Stimulated activated naive CD8-positive, alpha-beta T cell treated with anti-CD3 and anti-CD28 coated beads, Interleukin-15, Interleukin-2, amounts not matched to agents 100 U/mL and 50 U/mL, for 24 hours (primary cell): ENCODE measurements at regions not wholly inside any gene's neighbourhood (a gene's known extent, or its start where the extent isn't known, plus 50 kb on each side); places are given as distances from the start of the nearest gene placed in this dataset.

Experiments used
- ATAC-seq: fragments of 150-1000 bp; cut with Tn5 transposase; one replicate; pipeline ENCODE4 v1.10.0; 2021
- DNase-seq: peaks from one replicate; pipeline ENCODE4 v3.0.0; 2021

DNA sequence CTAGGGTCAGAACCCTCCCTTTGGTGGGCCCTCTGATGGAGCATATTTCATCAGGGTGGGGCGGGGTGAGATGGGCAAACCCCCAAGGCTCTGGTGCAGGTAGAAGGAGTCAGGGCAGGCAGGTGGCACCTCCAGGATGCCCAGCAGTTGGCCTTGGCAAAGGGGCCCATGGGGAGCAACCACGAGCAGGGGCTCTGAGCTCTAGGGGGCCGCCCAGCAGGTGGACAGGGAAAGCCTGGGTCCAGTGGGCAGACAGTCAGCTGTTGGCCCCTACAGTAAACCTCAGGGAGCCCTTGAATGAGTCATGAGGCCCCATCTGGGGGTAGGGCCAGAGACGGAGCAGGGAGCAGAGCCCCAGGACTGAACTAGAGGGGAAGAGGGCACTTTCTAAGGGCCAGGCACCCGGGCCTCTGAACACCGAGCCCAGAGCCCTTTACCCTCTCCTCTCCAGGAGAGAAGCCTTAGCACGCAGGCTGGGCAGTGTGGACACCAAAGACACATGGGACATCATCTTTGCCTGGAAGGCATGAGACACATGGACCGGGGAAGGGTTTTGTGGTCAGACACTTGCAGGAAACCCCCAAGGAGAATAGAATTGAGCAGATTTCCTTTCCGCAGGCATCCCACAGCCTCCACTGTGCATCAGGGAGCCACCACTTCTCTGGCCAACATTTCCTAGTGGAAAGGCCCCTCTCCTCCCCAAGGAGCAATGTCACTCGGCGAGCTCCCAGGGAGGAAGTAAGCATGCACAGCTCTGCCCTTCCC, 257.3 kb downstream of the GLI2 start:
- ATAC-seq (no peak), DNase-seq (no peak)

- DNase-seq, result no peak
- ATAC-seq, result no peak
These were observed 258.0 kb downstream of the GLI2 start for GRCh38 chr2:120993661-120994060.

DNA sequence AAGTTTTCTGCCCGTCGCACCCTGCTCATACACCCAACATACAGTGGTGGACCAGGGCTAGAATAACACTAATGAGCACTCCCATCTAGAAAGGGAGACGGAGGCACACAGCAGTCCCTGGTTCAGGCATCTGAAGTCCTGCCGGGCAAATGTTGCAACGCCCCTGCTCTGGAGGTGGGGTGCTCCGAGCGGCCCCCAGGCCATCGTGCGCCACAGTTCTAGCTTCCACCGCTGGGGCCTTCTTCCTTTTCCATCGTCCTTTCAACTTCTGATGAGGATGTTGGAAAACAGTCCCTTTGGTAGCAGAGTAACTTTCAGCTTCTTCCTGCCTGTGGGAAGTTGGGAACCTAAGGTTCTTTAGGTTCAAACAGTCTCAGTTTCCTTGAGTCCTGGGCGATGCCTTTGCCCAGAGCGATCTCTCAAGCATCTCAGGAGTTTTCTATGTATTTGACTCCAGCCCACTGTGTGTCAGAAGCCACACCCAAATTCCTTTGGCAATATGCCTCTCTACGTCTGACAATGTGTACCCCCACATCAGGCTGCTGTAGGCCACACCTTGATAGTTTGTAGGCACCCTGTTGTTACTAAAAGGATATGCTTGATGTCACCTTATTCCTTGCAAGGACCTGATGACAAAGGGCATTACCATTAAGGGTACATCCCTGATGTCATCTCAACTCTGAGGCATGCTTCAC, 258.8 kb downstream of the GLI2 start:
- DNase-seq (no peak), ATAC-seq (no peak)

DNA sequence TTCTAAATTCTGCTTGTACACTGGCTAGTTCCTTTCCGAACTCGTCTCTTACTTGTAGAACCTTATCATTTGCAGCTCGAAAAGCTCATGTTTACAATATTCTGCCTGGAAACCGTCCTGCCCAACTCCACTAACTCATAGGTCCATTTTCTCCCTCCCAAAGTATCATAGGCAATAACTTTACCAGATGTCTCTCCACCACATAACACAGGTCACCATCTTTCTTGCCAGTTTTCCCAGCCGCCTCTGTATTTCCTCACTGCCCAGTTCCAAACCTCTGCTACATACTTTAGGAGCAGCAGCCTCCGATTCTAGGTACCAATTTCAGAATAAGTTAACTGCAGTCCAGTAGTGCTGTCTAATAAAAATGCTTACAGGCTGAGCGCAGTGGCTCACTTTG, 259.5 kb downstream of the GLI2 start:
- ATAC-seq, result no peak
- DNase-seq, result no peak

DNA sequence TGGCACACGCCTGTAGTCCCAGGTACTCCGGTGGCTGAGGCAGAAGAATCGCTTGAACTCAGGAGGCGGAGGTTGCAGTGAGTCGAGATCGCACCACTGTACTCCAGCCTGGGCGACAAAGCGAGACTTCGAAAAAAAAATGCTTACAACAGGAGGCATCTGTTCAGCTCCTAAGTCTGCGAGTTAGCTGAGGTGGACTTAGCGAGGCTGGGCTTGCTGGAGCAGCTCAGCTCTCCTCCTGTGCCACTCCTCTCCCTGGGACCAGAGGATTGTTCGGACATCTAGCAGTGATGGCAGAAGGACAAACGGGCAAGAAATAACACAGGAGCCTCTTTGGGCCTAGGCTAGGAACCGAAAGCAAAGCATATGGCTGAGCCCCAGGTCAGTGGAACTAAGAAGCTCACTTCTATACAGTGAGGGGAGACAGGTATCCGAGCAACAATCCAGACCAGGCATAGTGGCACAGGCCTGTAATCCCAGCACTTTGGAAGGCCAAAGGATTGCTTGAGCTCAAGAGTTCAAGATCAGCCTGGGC, 260.1 kb downstream of the GLI2 start:
- DNase-seq, result no peak
- no peak for ATAC-seq

DNA sequence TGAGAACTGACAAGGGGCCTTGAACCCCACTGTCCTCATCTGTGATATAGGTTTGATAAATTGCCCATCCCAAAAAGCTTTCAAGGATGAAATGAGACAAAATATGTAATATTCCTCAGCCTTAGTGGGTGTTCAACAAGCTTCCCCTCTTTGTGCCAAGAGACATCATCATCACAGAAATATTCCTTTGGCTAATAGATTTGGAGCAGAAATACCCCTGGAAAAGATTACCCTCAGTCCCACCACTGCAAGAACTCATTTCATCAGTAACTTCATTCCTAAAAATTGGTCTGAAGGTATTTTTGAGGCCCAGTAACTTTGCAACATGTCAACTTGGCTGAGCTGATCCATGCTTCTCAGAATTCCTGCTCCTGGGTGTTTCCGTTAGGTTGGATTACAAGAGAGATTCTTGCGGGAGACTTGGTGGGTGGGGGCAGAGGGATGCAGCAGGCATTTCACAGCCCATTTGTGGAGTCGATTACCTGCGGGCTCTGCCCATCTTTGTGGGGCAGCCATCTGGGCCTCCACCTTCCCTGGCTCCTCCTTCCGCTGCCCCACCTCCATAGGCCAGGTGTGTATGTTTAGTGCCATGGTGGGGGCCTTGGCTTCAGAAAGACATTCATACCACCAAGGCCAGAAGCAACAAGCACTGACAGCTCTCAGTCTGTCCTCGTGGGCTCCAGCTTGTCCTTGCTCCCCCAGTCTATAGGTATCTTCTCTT, 263.9 kb downstream of the GLI2 start:
- no peak for DNase-seq
- ATAC-seq, result no peak

GRCh38 chr2:121000804-121001203, 265.1 kb downstream of the GLI2 start:
- DNase-seq (no peak), ATAC-seq (no peak)

DNA sequence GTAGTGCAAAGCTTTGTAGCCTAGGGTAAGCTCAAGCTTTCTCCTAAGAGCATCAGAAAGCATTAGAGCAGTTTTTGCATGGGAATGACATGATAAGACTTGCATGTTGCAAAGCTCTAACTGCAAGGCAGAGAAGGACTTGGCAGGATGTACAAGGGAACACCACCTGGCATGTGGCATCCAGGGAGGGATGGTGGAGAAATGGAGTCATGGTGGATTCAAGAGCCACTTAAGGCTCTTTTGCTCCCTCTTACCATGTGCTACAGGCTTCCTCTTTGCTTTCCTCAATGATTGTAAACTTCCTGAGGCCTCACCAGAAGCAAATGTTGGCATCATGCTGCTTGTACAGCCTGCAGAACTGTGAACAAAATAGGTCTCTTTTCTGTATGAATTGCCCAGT, 266.0 kb downstream of the GLI2 start:
- DNase-seq (no peak), ATAC-seq (no peak)

DNA sequence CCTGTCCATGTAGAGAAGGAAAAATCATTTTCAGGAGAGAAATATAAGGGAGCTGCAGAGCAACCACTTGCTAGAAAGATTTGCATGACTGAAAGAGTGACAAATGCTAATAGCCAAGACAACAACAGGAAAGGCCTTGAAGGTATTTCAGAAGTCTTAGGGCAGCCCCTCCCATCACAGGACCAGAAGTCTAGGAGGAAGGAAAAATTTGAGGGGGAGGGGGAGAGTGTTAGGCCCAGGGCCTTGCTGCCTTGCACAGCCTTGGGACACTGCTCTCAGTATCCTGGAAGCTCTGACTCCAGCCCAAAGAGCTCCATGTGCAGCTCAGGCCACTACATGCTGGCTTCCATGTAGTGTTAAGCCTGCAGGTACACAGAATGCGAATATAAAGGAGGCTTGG, 266.9 kb downstream of the GLI2 start:
- DNase-seq, result no peak
- ATAC-seq, result no peak

GRCh38 chr2:121003391-121003790, 267.7 kb downstream of the GLI2 start:
- ATAC-seq, result no peak

GRCh38 chr2:121004359-121004758, 268.7 kb downstream of the GLI2 start:
- no peak for DNase-seq
- ATAC-seq, result no peak

More at GRCh38 chr2:121003391-121003790, 267.7 kb downstream of the GLI2 start:
- no peak for DNase-seq

DNA sequence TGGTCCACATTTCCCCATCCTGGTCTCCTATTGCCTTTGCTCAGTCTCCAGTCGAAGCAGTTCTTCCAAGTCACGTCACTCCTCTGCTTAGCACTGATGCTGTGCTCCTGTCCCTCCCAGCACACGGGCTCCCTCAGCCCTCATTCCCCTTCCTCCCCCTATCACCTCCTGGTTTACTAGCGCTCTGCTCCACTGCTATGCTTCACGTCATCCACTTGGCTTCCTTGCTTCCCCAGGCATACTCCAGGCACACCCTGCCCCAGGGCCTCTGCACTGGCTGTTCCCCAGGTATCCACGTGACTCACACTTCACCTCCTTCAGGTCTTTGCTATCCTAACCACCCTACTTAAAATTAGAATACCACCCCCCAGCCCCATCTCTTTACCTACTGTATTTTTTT, 269.3 kb downstream of the GLI2 start:
- DNase-seq, result no peak

DNA sequence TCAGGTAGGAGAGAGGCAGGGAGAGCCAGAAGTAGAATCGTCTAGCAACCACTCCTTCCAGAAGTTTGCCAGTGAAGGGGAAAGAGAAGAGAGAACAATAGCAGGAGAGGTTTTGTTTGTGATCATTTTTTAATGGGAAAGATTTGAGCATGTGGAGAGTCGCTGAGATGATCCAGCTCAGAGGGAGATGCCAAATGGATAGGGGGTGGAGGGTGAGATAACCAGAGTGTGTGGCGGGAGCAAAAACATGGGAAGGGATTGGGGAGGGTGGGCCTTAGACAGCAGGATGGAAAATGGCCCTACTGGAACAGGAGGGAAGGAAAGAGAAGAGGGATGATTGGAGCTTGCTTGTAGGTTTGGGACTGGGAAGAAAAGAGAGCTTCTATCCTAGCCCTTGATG, 269.8 kb downstream of the GLI2 start:
- DNase-seq (no peak), ATAC-seq (no peak)

More for the DNA sequence above, 269.3 kb downstream of the GLI2 start:
- no peak for ATAC-seq

- no peak for DNase-seq
These were observed 271.2 kb downstream of the GLI2 start for GRCh38 chr2:121006743-121007489.

GRCh38 chr2:121007490-121007853, 271.8 kb downstream of the GLI2 start:
- no peak for ATAC-seq

More at GRCh38 chr2:121006743-121007489, 271.2 kb downstream of the GLI2 start:
- ATAC-seq, result no peak

GRCh38 chr2:121008975-121009374, 273.3 kb downstream of the GLI2 start:
- DNase-seq, result no peak
- no peak for ATAC-seq

More at GRCh38 chr2:121007490-121007853, 271.8 kb downstream of the GLI2 start:
- no peak for DNase-seq

DNA sequence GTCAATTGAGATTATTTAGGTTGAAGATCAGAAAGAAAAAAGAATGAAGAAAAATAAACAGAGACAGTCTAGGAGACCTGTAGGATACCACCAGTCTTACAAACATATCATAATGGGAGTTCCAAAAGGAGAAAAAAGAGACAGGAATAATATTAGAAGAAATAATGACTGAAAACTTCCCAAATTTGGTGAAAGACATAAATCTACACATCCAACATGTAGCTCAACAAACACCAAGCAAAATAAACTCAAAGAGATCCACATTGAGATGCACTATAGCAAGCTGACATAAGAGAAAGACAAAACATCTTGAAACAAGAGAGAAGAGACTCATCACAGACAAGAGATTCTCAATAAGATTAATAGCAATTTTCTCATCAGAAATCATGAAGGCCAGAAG, 274.0 kb downstream of the TFCP2L1 start:
- DNase-seq, result no peak
- no peak for ATAC-seq

DNA sequence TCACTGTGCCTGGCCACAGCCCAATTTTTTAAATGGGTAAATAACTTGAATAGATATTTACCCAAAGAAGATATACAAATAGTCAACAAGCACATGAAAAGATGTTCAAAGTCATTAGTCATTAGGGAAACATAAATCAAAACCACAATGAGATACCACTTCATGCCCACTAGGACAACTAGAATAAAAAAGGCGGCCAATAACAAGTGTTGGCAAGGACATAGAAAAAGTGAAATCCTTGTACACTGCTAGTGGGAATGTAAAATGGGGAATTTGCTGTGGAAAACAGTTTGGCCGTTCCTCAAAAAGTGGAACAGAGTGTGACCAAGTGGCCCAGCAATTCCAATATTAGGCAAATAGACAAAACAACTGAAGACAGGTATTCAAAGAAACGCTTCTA, 270.1 kb downstream of the TFCP2L1 start:
- ATAC-seq (no peak), DNase-seq (no peak)

GRCh38 chr2:121015971-121016485, 269.0 kb downstream of the TFCP2L1 start:
- DNase-seq (no peak), ATAC-seq (no peak)

DNA sequence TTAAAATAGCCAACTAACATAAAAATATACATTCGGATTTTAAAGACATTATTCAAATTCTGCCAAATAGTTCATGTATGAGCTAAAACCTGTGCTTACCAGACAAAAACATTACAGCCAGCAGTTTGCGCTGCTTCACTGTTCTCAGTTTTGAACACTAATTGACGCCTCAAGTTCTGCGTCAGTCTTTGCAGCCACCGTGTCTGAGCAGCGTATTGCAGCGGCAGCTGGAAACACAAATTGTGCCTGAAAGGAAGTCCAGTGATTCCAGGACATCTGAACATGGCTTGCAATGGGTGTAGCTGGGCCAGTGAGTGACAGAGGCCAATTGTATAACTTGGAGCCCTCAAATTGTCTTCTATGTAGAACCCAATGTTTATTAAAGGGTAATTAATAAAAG, 267.6 kb downstream of the TFCP2L1 start:
- ATAC-seq, result no peak
- DNase-seq, result no peak

- ATAC-seq, result no peak
- no peak for DNase-seq
These were observed 266.6 kb downstream of the TFCP2L1 start for GRCh38 chr2:121018136-121019061.
